ENCODE measurements at regions not wholly inside any gene's neighbourhood (a gene's known extent, or its start where the extent isn't known, plus 50 kb on each side); places are given as distances from the start of the nearest gene placed in this dataset.

DNA sequence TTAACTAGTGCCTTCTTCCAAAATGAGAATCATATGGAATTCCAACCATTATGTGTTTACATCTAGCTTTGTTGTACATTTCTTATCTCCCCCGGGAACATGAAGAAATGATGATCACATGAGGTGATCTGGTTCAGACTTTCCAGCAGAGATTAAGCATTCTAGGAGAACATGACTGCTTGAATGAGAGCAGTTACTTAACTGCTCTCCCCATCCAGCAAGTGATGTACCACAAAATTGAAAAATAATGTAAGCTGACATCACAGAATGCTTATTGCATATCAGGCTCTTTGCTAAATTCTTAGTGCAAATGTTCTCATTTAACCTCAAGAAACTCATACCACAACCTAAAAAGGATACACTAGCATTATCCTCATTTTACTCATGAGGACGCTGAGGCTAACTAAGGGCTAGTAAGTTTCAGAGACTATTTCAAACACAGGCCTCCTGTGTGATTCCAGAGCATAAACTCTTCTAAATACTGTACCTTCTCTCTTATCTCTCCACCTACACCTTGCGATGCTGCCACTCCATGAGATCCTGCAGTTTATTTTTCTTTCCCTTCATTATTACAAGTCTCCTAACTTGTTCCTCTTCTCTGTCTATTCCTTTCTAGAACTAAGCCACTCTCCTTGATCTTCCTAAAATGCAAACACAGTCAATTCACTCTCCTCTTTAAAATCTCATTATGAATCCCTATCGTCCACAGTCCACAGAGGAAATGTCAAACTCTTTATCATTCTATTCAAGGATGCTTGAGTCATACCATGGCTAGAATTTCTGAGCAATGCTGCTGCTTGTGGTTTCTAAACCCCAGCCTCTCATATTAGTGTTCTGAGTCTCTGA is 1224.8 kb upstream of the ZEB2 start:
- TF ChIP-seq, protein P1, sequence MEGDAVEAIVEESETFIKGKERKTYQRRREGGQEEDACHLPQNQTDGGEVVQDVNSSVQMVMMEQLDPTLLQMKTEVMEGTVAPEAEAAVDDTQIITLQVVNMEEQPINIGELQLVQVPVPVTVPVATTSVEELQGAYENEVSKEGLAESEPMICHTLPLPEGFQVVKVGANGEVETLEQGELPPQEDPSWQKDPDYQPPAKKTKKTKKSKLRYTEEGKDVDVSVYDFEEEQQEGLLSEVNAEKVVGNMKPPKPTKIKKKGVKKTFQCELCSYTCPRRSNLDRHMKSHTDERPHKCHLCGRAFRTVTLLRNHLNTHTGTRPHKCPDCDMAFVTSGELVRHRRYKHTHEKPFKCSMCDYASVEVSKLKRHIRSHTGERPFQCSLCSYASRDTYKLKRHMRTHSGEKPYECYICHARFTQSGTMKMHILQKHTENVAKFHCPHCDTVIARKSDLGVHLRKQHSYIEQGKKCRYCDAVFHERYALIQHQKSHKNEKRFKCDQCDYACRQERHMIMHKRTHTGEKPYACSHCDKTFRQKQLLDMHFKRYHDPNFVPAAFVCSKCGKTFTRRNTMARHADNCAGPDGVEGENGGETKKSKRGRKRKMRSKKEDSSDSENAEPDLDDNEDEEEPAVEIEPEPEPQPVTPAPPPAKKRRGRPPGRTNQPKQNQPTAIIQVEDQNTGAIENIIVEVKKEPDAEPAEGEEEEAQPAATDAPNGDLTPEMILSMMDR (IDR thresholded peaks at IDR 0.05; ENCODE audit: control insufficient read depth, extremely low read depth, insufficient read depth) = no peak
- no peak overlapping the region for H3K4me3 ChIP-seq (ENCODE audit: low read depth, low read length)
- DNase-seq (ENCODE audit: low read depth) = no peak

DNA sequence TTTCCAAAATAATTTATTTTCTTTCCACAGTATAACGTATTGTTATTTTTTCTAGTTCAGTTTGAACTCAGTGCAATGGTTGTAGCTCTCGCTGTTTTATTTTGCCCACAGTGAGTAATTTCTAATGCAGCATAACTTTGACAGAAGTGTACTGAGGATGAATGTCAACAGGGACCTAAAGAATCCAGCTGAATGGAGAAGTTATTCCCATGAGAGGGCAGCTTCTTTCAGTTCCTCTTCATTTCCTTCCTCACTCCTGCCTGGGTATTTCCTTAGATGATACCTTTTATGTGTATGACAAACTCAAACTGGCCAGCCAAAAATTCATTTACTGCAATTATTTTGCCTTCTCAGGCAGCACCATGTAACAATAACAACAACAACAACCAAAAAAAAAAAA is 1223.1 kb upstream of the ZEB2 start:
- TF ChIP-seq, protein P1 (IDR thresholded peaks at IDR 0.05; ENCODE audit: control insufficient read depth, extremely low read depth, insufficient read depth) = no peak
- DNase-seq (ENCODE audit: low read depth) = no peak
- no peak overlapping the region for H3K4me3 ChIP-seq (ENCODE audit: low read depth, low read length)

DNA sequence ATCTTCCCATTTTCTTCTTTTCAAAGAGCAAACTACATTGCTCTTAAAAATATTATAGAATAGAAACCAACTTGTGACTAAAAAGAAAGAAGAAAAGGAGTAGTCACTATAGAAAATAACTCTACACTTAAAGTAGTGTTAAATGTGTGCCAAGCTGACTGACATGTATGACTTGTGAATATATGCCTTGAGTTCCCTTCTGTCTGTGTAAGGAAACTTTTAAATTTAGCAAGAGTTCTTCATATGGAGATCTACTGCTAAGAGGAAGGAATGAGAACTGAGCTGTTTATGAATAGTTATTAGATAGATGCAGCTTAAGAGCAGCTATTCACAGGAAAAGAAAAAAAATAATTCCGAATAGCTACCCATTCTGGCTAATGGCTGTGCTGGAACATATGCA is 1221.7 kb upstream of the ZEB2 start:
- TF ChIP-seq, protein P1 (IDR thresholded peaks at IDR 0.05; ENCODE audit: control insufficient read depth, extremely low read depth, insufficient read depth) = no peak

DNA sequence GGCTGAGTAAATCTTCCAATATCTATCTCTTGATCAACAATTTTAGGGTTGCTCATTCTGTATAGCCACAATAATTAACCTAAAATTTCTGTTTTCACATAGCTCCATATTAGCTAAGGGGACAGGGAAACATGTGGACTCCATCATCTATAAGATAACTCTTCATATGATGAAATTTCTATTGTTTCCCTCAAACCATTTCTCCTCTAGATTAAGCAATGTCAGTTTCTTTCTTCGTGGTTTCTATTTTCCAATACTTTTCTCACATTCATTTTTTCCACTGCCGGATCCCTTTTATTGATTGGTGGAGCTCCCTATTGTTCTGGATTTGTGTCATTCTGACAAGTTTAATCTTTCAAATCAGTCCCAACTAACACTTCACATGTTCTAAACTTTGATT is 1221.3 kb upstream of the ZEB2 start:
- TF ChIP-seq, protein P1 (IDR thresholded peaks at IDR 0.05; ENCODE audit: control insufficient read depth, extremely low read depth, insufficient read depth) = no peak
- no peak for DNase-seq (ENCODE audit: low read depth)
- H3K4me3 ChIP-seq (ENCODE audit: low read depth, low read length) = no peak overlapping the region

More for the DNA sequence above, 1221.7 kb upstream of the ZEB2 start:
- no peak overlapping the region for H3K4me3 ChIP-seq (ENCODE audit: low read depth, low read length)
- DNase-seq (ENCODE audit: low read depth) = no peak

DNA sequence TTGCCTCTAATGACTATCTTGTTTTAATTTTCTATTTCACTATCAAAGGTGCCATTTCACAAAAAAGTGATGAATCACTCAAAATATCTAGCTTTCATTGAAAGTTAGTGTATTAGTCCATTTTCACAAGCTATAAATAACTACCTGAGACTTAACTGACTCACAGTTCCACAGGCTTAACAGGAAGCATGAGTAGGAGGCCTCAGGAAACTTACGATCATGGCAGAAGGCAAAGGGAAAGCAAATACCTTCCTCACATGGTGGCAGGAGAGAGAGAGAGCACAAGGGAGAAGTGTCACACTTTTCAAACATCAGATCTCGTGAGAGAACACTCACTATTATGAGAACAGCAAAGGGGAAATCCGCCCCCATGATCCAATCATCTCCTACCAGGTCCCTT is 1220.4 kb upstream of the ZEB2 start:
- DNase-seq (ENCODE audit: low read depth) = no peak
- TF ChIP-seq, protein P1 (IDR thresholded peaks at IDR 0.05; ENCODE audit: control insufficient read depth, extremely low read depth, insufficient read depth) = no peak
- no peak overlapping the region for H3K4me3 ChIP-seq (ENCODE audit: low read depth, low read length)

DNA sequence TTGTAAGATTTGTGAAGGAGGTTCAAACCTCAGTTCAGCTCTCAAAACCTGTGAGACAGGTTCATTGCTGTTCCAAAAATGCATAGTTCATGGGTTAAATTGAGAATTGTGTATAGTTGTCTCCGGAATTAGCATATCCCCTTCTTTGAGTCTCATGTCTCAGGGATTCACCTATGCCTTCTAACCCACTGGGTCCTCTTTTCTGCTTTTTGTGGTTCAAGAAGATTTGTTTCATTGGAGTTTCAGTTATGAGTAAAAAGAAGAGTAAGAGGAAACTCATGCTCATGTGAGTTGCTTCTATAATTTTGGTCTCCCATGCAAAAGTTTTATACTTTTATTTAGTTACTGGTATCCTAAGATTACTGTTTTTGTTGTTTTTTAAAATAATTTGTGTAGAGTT is 1219.8 kb upstream of the ZEB2 start:
- TF ChIP-seq, protein P1 (IDR thresholded peaks at IDR 0.05; ENCODE audit: control insufficient read depth, extremely low read depth, insufficient read depth) = no peak
- DNase-seq (ENCODE audit: low read depth) = no peak
- H3K4me3 ChIP-seq (ENCODE audit: low read depth, low read length) = no peak overlapping the region

DNA sequence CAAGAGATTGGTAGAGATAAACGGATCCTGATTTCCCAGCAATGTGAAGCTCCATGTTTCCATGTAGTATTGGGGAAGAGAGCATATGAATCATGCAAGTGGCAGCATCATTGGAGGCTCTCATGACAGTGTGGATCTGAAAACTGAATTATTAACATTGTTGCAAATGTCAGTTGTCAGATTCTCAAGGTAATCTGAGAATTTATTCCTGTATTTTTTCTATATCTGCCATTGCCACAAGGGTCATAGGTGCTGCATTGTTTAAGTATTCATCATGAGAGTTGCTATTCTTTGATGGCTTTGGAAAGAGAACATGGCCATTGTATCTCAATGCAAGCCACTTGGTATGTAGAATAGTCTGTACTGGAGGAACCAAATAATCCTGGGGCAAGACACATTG is 1217.0 kb upstream of the ZEB2 start:
- DNase-seq (ENCODE audit: low read depth) = no peak
- H3K4me3 ChIP-seq (ENCODE audit: low read depth, low read length) = no peak overlapping the region
- TF ChIP-seq, protein P1 (IDR thresholded peaks at IDR 0.05; ENCODE audit: control insufficient read depth, extremely low read depth, insufficient read depth) = no peak
